SK-MEL-5 (cell line): ENCODE measurements at regions not wholly inside any gene's neighbourhood (a gene's known extent, or its start where the extent isn't known, plus 50 kb on each side); places are given as distances from the start of the nearest gene placed in this dataset.
"Not testable (repeated sequence)": the region's sequence is repeated elsewhere in the genome, so short reads cannot be mapped to it uniquely, and the experiment has no call there.

Experiments used
- DNase-seq: peaks from one replicate; pipeline ENCODE4 v3.0.0-alpha.2; 2016; ENCODE audit warnings: low read depth, low spot score
- in situ Hi-C: cut with HindIII; loops from 2 replicates; pipeline ENCODE4 v1.10.0; 2016; ENCODE audit warnings: low sequenced_read_pairs, high pct_unique_total_duplicates, low pct_unique_long_range_greater_than_20kb

GRCh38 chr2:146762786-146763185 is 1082.0 kb upstream of the ACVR2A start:
- no peak for DNase-seq
- in situ Hi-C loops = no loop called here

GRCh38 chr2:146754606-146755005 is 1090.2 kb upstream of the ACVR2A start:
- in situ Hi-C loops = no loop called here
- DNase-seq = no peak

GRCh38 chr2:146748046-146748445 is 1096.8 kb upstream of the ACVR2A start:
- no peak for DNase-seq
- in situ Hi-C loops = no loop called here

- no peak for DNase-seq
- in situ Hi-C loops = no loop called here
These were observed 1103.6 kb upstream of the ACVR2A start for GRCh38 chr2:146741260-146741659.

- DNase-seq = no peak
- in situ Hi-C loops = no loop called here
These were observed 1110.0 kb upstream of the ACVR2A start for GRCh38 chr2:146734821-146735190.

GRCh38 chr2:146734042-146734820 is 1110.6 kb upstream of the ACVR2A start:
- in situ Hi-C loops = no loop called here
- DNase-seq = peak; percentile 70

- no peak for DNase-seq
- in situ Hi-C loops = no loop called here
These were observed 1113.9 kb upstream of the ACVR2A start for GRCh38 chr2:146730882-146731281.

- DNase-seq = no peak
- in situ Hi-C loops = no loop called here
These were observed 1123.3 kb upstream of the ACVR2A start for GRCh38 chr2:146721486-146721885.

GRCh38 chr2:146720170-146720569 is 1124.7 kb upstream of the ACVR2A start:
- no peak for DNase-seq
- in situ Hi-C loops = no loop called here

- in situ Hi-C loops = no loop called here
- no peak for DNase-seq
These were observed 1128.2 kb upstream of the ACVR2A start for GRCh38 chr2:146716591-146716990.

GRCh38 chr2:146709004-146709403 is 1135.8 kb upstream of the ACVR2A start:
- in situ Hi-C loops = no loop called here
- no peak for DNase-seq

- DNase-seq = peak; percentile 30
- in situ Hi-C loops = no loop called here
These were observed 1143.6 kb upstream of the ACVR2A start for GRCh38 chr2:146701183-146701582.

- no peak for DNase-seq
- in situ Hi-C loops = no loop called here
These were observed 1147.5 kb upstream of the ACVR2A start for GRCh38 chr2:146697307-146697706.

GRCh38 chr2:146696787-146697186 is 1148.0 kb upstream of the ACVR2A start:
- in situ Hi-C loops, DNase-seq: not testable (repeated sequence)

- in situ Hi-C loops = no loop called here
- peak; percentile 23 for DNase-seq
These were observed 1162.8 kb upstream of the ACVR2A start for GRCh38 chr2:146681991-146682390.

- DNase-seq = no peak
- in situ Hi-C loops = no loop called here
These were observed 1166.3 kb upstream of the ACVR2A start for GRCh38 chr2:146678516-146678915.

- DNase-seq = peak; percentile 34
- in situ Hi-C loops = no loop called here
These were observed 1167.5 kb upstream of the ACVR2A start for GRCh38 chr2:146677280-146677679.

- DNase-seq = no peak
- in situ Hi-C loops = no loop called here
These were observed 1175.1 kb upstream of the ACVR2A start for GRCh38 chr2:146669735-146670134.

- in situ Hi-C loops = no loop called here
- no peak for DNase-seq
These were observed 1178.5 kb upstream of the ACVR2A start for GRCh38 chr2:146666340-146666739.

GRCh38 chr2:146665800-146666199 is 1179.0 kb upstream of the ACVR2A start:
- DNase-seq = no peak
- in situ Hi-C loops = no loop called here
